ENCODE measurements at regions not wholly inside any gene's neighbourhood (a gene's known extent, or its start where the extent isn't known, plus 50 kb on each side); places are given as distances from the start of the nearest gene placed in this dataset.

GRCh38 chr2:238691596-238692491, 156.0 kb upstream of the TWIST2 start:
- TF ChIP-seq CTCF (IDR thresholded peaks at IDR 0.05) (no peak), POLR2A (IDR thresholded peaks at IDR 0.05) (no peak)

All from uterus (tissue), 2 donors.